Dermis blood vessel endothelial cell (primary cell): ENCODE measurements at regions not wholly inside any gene's neighbourhood (a gene's known extent, or its start where the extent isn't known, plus 50 kb on each side); places are given as distances from the start of the nearest gene placed in this dataset.
A peak's percentile ranks its signal among the peaks of the same experiment; 100 is the strongest.
"Not testable (repeated sequence)": the region's sequence is repeated elsewhere in the genome, so short reads cannot be mapped to it uniquely, and the experiment has no call there.

ENCODE experiments used
- DNase-seq: peaks from one replicate; pipeline ENCODE4 v3.0.0; 2010

DNA sequence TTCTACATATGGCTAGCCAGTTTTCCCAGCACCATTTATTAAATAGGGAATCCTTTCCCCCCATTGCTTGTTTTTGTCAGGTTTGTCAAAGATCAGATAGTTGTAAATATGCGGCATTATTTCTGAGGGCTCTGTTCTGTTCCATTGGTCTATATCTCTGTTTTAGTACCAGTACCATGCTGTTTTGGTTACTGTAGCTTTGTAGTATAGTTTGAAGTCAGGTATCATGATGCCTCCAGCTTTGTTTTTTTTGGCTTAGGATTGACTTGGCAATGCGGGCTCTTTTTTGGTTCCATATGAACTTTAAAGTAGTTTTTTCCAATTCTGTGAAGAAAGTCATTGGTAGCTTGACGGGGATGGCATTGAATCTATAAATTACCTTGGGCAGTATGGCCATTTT is 60.0 kb upstream of the GPC3 start:
- not testable (repeated sequence) for DNase-seq

DNA sequence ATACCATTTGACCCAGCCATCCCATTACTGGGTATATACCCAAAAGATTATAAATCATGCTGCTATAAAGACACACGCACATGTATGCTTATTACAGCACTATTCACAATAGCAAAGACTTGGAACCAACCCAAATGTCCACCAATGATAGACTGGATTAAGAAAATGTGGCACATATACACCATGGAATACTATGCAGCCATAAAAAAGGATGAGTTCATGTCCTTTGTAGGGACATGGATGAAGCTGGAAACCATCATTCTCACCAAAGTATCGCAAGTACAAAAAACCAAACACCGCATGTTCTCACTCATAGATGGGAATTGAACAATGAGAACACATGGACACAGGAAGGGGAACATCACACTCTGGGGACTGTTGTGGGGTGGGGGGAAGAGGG is 81.7 kb upstream of the GPC3 start:
- not testable (repeated sequence) for DNase-seq

DNA sequence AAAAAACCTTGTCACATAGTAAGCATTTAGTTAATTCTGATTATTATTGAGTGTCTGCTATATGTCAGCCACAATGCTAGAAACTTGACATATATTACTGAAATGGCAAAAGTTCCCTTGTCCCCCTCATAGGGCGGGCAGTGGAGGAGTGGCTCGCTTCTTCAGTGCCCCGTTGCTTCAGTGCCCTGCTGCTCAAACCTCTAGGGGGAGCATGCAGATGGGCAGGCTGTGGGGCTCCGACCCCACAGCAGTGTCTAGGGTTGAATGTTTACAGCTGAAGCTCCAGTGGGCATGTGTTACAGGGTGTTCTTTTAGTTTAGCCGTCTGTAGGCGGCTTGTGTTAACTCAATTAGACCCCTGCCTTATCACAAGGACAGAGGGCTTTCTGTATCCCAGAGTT is 86.5 kb upstream of the GPC3 start:
- DNase-seq = not testable (repeated sequence)

DNA sequence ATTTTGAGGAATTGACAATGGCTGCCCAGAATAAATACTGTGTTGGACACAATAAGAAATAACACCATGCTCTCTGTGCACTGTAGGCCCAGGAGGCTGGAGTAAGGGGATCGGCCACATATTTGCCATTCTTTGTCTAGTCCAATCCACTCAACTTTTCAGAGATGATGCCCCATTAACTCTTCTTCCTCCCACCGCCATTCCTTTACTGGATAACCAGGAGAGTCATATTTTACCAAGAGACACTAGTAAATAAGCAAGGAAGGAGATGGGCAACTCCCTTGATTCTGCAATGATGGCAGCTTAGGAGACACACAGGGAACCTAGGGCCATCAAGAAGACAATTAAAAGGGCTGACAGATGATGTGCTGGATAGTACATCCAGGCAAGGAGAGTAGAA is 87.9 kb upstream of the GPC3 start:
- no peak for DNase-seq

DNA sequence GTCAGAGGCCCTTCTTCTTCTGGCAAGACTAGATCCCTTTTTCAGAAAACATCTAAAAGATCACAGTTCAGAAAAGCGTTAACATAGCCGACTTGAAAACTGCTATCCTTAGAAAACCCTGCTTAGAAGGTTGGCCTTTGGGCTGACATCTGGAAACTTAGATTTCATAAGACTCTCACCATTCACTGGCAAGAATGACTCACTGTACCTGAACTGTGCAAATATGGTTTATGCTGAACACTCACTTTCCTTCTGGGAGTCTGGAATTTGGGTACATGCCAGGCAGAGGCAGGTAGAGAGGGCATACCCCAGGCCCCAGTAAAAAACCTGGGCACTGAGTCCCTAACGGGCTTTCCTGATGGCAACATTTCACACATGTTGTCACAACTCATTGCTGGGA is 88.8 kb upstream of the GPC3 start:
- no peak for DNase-seq

DNA sequence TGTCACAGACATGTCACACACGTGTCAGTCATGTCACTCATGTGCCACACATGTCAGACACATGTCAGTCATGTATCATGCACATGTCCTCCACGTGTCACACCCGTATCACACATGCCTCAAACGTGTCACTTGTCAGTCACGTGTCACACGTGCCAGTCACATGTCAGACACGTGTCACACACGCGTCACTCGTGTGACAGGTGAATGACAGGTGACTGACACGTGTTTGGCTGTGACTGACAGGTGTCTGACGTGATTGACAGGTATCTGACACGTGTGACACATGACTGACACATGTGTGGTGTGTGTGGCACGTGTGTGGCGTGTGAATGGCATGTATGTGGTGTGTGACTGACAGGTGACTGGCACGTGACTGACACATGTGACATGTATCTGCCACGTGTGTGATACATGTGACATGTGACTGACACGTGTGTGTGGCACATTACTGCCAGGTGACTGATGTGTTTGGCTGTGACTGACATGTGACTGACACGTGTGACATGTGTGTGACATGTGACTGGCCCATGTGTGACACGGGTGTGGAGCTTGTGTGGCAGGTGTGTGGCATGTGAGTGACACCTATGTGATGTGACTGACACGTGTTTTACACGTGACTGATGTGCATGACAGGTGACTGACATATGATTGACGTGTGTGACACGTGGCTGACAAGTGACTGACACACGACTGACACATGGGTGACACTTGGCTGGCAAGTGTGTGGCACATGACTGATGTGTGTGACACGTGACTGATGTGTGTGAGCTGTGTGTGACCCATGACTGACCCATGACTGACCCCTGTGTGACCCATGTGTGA is 90.7 kb upstream of the GPC3 start:
- no peak for DNase-seq

DNA sequence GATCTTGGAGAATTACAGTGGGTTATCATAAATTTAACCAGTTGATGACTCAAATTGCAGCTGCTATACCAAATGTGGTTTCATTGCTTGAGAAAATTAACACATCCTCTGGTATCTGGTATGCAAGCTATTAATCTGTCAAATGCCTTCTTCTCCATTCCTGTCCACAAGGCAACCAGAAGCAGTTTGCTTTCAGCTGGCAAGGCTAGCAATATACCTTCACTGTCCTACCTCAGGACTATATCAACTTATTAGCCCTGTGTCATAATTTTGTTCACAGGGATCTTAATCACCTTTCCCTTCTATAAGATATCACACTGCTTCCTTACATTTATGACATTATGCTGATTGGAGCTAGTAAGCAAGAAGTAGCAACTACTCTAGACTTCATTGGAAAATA is 110.0 kb upstream of the GPC3 start:
- DNase-seq = no peak

DNA sequence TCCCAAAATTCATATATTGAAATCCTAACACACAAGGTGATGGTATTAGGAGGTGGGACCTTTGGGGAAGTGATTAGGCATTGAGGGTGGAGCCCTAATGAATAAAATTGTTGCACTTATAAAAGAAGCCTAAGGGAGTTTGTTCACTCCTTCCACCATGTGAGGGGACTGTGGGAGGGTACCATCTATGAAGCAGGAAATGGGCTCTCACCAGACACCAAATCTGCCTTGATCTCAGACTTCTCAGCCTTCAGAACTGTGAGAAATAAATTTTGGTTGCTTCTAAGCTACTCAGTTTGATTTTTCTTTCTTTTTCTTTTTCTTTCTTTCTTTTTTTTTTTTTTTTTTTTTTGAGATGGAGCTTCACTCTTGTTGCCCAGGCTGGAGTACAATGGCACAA is 116.2 kb upstream of the GPC3 start:
- DNase-seq = no peak

DNA sequence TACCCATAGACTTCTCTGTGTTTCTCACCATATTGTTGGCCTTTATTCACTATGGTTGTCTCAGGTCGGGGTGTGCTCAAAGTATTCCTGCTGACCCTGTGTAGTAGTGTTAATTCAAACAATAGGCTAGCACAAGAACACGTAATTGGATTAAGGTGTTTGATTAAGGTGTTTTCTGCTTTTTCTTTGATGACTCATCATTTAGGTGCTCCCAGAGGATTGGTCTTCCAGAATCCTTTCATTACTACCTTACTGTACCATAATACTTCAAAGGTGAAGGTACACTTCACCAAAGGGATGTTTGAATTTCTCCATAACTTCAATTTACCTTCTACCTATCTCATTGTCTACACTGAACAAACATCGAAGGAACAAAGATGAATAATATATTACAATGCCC is 121.7 kb upstream of the CCDC160 start:
- DNase-seq = no peak

DNA sequence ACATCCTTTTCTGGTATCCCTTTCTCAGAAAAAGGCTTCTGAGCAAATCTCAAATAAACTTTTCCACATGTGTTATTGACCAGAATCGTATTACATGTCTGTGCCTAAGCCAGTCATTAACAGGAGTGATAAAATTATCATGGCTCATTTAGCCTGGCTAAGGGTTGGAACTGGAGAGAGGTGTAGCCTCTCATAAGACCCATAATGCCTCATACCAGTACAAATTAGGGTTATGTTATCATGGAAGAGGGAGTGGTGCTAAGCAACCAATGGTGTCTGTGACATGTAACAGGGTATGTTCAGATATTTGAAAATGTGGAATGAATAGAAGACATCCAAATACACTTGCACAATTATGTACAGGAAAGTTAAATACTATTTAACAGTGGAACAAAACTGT is 99.6 kb upstream of the CCDC160 start:
- no peak for DNase-seq

DNA sequence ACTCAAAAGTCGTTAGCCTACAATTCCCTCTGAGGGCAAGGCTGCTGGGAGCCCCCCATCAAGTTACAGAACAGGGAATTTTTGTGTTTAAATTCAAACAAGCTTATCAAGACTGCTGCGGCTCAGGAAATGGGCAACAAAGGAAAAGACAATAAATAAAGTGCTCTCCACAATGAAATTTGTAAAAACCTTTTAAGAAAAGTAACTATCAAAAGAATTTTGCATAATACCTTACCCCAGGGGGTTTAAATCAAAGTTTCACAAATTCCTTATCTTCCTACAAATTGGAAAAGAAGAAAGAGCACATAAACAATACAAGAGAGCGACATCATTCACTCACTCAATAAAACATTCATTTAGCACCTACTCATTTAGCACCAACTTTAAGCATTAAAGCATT is 97.9 kb upstream of the CCDC160 start:
- no peak for DNase-seq

DNA sequence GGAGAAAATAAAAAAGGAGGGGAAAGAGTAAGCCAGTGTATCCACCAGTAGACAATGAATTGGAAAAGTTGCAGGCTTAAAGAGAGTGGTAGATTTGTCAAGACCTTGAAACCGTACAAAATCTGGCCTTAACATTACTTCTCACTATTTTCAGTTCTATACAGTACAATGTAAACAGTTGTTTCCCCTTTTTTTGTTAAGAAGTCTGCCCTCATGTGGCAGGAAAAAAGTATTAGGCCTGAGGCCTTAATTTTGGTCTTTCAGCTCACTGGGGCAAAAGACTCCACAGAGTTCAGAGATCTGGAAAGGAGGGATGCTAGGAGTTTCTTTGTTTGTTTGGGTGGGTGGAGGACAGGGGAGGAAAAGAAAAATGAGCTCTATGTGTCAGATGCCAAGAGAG is 92.8 kb upstream of the CCDC160 start:
- peak; percentile 16 for DNase-seq

DNA sequence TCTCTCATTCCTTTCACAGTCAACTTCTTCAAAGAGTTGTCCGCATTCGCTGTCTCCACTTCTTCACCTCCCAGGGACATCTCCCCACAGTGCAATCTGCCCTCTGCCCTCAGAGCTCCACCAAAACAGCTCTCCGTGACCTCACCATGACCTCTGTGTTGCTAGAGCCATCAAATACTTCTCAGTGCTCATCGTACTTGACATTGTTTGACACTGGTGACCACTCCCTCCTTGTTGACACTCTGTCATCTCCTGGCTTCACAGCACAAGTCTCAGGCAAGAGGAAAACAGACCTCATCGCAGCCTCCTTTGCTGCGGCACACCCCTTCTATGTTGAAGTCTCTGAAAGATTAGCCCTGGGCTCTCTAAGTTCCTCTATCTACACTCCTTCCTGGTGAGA is 90.5 kb upstream of the CCDC160 start:
- DNase-seq = no peak

DNA sequence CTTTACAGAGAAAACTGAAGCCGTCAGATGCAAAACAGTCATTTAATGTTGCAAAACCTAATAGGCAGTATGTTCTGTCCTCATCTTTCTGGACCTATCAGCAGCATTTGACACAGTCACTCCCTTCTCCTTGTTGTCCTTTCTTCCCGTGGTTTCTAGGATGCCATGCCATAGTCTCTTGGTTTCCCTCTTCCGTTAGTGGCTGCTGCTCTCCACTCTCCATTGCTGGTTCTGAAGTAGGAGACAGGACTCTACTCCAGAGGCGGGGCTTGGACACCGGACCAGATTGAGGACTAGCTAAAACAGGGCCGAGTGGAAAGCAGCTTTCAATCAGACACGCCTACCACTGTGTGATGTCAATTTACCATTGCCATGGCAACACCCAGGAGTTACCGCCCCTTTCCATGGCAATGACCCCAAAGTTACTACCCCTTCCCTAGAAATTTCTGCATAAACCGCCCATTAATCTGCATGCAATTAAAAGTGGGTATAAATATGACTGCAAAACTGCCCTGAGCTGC is 88.8 kb upstream of the CCDC160 start:
- no peak for DNase-seq

DNA sequence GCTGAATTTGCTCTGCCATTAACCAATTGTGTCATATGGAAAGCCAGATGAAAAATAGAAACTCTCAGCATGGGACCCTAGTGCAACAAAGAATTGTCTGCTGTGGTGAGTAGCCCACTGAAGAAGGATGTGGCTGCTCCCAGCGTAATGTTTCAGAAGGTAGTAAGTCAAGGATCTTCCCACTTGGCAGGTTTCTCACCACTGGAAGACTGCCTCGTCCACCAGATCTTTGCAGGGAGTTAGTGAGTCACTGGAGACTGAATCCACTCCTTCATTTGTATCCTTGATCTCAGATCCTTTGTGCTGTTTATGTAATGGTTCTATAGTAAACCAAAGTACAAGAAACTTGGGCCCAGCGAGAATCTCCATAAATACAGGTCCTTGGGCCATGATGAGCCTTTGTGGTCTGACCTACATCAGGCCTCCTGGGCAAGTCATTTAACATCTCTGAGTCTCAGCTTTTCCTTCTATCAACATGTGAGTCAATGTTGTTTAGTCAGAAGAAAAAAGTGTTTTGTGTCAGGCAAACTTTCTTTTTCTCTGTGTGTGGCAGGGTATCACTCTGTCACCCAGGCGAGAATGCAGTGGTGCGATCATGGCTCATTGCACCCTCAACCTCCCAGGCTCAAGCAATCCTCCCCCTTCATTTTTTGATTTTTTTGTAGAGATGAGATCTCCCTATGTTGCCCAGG is 78.0 kb upstream of the CCDC160 start:
- DNase-seq = no peak

DNA sequence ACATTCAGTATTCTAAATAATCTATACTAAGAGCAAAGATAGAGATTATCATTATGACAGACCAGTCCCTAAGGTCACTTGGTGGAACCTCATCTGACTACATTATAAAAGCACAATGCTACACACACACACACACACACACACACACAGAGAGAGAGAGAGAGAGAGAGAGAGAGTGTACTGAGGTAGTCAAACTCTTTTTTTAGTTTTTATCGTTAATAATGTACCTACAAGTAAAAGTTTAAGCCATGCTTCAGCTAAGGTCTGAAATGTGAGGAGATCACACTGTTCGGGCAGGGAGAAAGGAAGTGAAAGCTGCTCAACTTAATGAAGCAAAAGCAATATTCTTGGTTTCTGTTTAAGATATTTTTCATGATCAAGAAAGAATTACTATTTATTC is 75.8 kb upstream of the CCDC160 start:
- DNase-seq = no peak

DNA sequence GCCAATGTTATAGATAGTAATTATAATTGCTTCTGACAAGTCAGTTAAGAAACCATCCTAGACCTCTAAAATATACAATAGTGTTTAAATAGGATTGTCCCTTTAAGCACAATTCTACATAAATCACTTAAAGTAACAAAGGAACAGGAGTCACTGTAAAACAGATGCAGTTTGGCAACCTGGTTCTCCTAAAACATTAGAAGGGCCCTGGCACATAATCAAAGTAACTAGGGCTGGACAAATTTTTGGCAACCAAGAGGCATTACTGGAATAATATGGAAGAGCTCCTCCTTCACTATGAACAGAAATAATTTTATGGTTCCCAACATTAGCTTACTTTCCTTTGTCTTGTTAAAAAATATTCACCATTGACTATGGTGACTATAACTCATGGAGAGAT is 75.0 kb upstream of the CCDC160 start:
- DNase-seq = no peak

DNA sequence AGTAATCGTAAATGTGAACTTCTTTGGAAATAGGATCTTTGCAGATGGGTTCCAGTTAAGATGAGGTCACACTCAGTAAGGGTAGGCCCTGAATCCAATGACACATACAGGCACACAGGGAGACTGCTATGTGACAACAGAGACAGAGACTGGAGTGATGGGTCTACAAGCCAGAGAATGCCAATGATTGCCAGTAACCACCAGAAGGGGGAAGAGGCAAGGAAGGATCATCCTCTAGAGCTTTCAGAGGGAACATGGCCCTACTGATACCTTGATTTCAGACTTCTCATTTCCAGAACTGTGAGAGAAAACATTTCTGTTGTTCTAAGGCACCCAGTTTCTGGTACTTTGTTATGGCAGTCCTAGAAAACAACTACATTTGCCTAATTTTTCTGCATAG is 73.1 kb upstream of the CCDC160 start:
- DNase-seq = no peak

DNA sequence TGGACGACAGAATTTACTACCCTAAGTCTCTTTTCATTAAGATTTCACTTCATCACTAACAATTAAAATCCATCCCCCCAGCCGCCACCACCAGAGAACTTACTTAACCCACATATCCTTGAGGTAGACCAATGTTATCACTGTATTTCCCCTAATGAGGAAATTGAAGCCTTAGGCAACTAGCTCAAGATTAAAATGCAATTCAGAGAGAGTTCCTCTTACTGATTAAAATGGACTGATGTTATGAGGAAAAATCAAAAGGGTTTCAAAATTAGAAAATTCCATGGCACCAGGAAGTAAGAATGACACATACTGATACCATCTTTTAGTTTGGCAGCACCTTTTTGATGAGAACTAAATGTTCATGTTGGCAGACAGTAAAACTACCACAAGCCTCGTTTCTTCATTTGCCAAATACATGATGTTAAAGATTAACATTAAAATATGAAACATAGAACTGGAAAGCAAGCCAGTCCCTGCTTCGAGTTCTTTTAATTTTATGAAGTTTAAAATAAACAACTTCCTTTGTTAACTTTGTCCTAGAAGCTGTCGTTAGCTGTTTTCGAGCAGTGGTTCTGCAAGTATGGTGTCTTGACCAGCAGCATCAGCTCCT is 69.3 kb upstream of the CCDC160 start:
- no peak for DNase-seq

DNA sequence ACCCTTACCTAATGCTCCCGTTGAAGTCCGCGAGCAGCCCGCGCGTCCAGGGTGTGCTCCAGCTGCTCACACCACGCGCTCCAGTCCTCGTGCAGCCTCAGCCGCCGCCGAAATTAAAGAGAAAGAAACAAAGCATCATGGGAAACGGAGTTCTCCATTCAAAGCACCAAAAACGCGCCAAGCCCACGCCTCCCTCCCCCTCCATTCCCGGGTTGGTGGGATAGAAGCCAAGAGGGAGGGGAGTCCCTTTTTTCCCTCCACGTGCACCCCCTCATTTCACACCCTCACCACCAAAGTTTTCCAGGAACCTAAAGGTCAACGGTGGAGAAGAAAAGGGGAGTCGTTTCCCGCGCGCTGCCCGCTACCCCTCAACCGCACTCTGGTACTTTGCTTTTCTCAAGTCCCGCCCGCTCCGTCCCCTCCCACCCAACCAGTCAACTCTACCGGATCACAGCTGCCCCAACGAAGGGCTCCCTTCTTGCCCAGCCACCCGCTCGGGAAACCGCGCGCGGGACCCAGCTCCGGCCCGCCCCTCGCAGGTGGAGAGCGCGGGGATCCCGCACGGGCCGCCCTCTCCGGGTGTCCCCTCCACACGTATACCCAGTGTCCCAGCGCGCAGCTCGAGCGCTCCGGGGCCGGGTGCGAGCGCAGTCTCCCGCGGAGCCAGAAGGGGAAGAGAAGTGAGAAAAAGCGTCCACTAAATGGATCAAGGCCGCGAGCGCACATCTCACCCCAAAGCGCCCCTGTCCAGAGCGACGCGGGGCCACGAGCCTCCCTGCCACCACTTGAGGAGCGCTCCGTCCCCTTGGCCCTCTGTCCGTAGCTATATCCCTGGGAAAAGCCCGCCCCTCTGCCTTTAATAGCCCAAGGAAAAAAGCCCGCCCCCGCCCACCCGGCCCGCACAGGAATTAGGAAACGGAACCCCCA is 65.1 kb upstream of the CCDC160 start:
- DNase-seq = peak; percentile 13

DNA sequence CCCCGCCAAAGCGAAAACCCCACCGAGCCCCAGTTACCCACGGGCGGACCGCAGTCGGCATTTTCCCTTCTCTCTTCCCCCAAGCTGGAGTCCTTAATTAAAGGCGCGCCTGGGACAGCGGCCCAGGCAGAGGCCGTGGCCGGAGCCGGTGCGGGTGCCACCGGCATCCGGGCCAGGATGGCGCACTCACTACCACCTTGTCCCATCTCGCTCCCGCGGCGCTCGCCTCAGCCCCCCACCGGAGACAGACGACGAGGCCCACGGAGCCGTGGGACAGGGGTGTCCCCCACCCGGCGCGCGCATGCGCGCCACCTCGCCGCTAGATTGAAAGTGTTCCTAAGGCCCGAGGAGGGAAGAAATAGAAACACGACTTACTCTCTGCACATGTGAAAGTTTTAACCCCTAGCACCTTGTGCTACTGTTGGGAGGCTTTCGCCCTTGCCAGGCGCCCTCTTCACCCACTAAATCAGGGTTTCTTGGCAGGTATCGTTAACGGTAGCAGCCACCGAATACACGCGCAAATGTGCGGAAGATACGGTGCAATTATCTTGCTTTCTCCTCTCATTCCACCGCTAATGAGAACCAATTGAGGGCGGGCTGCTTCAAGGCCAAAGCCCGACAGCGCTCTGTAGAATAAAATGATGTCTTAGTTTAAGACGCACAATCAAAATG is 64.3 kb upstream of the CCDC160 start:
- peak; percentile 11 for DNase-seq
